RKO (cell line): ENCODE measurements at regions not wholly inside any gene's neighbourhood (a gene's known extent, or its start where the extent isn't known, plus 50 kb on each side); places are given as distances from the start of the nearest gene placed in this dataset.

ENCODE experiments used
- DNase-seq: peaks from one replicate; pipeline ENCODE4 v3.0.0-alpha.2; 2016; ENCODE audit warnings: low spot score

DNA sequence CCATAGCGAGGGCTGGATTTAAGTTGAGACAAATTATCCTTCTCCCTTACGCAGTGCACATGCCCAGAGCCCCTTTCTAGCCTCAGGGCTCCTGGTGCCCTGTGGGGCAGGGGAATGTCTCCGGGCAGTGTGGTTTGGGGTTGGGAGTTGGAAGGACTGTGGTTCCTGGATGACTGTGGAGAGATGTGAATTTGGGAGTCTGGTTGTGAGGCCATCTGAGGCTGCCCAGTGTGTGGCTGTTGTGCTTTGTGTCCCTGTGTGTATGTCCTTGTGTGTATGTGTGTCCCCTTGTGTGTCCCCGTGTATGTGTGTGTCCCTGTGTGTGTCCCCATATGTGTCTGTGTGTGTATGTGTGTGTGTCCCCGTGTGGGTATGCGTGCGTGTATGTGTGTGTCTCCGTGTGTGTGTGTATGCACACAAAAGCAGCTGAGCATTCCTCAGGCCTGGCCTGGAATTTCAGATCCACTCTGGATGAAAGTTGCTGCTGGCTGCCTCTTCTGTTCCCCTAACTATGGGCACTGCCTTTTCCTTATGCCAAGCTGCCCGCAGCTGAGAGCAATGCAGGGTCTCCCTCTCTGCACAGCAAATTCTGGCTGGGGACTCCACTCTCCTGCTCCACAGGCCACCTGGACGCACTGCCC lies 65.4 kb downstream of the UBIAD1 start:
- DNase-seq = no peak

DNA sequence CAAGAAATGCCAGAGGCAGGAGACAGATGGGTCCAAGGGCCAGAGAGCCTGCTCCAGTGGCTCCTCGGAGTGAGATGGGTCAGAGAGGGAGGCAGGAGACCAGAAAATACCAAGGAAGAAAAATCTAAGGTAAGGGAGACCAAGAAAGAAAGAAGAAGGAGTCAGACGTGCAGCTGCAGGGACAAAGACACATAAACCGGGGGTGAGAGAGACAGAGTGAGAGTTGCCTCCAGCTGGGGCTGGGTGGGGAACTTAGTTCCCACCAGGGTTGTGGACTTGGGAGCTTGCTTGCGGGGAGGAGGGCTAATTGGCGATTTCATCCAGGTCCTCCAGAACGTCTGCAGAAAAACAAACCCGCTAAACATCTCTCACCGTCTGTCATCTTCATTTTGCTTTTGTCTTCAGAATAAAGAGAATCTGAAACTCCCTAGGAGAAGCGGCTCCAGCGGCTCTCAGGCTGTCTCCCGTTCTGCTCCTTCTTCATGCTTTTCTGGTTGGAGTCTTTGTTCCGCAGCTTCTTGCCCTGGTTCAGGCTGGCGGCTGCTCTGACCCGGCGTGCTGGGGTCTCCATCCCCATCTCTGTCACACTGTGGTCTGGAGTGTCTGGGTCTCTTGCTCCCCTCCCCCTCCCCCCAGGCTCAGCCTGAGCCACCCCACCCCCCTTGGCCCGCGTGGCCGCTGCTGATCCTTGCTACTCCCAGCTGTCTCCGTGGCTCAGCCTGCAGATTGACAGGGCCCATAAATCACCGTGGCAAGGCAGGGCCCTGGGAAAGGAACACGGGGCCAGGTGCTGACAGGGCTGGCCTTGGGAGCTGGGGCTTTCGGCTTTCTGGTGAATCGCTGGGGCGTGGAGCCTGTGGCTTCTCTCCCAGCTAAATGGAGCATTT lies 66.6 kb downstream of the UBIAD1 start:
- DNase-seq = no peak

DNA sequence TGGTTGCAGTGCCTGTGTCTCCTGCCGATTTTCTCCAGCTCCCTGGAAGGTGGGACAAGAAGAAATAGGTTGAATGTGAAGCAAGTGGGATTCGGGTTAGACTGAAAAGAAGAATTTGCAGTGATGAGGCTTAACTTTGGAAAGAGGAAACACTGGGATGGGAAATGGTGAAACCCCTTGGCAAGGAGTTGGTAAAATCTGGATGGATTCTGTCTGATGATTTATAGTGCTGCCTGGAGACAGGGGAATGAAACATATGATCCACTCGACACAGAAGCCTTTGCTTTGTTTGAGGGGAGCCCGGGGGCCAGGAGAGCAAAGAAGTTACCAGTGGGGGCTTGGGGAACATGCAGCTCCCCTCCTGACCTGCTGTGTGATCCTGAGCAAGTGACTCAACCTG lies 67.2 kb downstream of the UBIAD1 start:
- no peak for DNase-seq

DNA sequence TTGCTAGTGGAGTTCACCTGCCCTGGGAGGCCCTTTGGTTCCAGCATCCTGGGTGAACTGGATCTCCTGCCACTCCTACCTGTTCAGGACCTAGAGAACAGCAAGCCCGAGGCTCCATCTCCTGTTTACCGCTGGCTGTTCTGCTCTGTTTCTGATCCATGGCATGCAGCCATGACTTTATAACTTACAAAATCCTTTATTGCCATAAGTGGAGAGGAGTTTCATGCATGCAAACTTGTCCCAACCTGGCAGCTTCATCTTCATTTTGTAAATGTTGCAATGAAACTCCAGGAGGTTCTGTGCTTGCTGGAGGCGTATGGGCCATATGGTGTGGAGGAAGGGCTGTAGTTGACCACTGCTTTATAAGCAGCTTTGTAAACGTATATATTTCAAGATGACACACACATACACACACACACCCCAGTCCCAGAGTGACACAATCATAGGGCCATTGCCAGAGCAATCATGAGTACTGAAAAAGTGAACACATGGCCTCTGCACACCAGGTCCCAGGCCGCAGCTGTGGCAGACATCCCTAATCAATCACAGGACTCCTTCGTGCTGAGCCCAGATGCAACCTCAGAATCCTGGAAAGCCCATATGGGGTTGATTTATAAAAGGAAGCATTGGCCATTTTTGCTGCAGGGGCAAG lies 69.0 kb downstream of the UBIAD1 start:
- DNase-seq = no peak

DNA sequence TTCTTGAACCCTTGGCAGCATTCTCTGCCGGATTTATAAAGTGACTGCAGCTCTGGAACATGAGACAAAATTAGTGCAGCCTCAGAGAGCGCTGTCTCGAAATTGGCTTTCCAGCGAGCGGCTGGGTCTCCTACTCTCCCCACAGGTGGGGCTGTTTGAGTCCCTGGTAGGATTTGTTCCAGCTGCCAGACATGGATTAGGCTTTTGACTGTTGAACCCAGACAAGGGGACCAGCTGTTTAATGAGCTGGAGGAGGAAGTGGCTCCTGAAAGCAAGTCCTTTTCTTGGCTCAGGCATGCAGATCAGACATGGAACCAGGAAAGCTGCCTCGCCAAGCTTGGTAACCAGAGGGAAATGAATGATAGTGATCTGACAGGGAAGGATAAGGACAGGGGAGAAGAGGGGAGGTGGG lies 69.6 kb downstream of the UBIAD1 start:
- no peak for DNase-seq

DNA sequence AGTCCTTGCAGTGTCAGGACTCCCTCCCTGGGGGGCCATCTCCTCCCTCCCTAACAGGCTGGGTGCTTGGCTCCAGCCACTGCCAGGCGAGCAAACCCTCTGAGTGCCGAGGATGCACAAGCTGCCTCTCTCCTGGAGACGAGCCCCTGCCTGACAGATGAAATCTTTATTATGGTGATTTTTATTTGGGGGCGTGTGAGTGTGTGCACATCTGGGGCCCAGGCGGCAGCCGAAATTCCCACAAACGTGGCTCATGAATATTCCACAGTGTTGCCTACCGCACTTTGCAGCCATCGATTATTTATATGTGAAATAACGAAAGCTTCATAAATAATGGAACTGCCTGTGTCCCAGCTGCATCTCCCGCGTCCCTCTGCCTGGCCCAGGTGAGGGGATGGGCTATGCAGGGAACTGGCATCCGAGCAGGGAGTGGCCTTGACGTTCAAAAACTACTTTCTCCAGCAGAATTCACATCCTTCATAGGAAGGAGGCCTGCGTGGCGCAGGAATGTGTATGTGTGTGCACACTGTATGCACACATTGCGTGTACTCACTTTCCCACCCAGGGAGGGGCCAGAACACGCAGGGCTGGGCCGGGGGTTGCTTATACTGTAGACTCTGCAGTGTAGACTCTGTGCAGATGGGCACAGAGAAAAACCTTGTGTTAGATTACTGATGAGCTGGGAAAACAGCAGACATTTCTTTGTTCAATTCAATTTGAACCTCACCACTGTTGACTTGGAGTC lies 73.1 kb downstream of the UBIAD1 start:
- no peak for DNase-seq

DNA sequence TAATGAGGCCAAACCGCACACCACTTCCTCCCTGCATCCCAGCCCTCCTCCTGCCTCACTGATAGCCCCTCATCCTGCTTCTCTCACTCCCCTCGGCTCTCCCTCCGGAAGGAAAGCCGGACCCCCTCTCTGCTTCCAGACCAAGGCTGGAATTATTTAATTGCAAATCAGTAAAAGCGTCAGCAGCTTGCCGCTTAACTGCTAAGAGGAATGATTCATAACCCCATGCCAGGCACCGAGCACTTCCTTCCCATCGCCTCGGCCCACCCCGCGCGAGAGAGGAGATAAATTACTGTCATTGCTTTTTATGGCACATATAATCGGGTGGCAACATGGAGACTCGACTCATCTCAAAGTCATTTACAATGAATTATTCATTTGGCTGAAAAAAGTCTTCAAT lies 77.3 kb downstream of the UBIAD1 start:
- no peak for DNase-seq

DNA sequence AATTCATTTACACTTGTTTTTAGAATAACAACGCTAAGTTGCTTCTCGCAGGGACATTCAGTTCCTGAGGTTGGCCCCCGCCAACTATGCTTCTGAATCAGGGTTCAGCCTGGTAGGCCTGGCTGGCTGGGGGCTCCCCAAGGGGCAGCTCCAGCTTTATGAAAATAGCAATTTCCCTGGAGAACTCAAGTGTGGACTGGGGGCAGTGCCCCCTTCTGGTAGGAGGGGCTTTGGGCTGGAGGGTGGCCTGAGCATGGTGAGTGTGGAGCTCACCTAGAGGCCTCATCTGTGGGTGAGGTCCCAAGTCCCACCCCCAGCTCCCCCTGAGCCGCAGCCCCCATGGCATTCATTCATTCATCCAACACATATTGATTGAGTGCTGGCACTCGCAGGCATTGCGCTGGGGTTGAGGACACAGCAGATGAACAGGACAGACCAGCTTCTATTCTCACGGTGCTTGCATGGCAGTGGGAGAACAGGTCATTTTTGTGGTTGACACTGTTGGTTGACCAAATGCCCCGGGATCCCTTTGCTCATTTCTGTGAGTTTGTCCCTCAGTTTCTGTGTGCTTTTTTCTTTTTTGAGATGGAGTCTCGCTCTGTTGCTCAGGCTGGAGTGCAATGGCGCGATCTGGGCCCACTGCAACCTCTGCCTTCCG lies 79.2 kb downstream of the UBIAD1 start:
- DNase-seq = no peak

DNA sequence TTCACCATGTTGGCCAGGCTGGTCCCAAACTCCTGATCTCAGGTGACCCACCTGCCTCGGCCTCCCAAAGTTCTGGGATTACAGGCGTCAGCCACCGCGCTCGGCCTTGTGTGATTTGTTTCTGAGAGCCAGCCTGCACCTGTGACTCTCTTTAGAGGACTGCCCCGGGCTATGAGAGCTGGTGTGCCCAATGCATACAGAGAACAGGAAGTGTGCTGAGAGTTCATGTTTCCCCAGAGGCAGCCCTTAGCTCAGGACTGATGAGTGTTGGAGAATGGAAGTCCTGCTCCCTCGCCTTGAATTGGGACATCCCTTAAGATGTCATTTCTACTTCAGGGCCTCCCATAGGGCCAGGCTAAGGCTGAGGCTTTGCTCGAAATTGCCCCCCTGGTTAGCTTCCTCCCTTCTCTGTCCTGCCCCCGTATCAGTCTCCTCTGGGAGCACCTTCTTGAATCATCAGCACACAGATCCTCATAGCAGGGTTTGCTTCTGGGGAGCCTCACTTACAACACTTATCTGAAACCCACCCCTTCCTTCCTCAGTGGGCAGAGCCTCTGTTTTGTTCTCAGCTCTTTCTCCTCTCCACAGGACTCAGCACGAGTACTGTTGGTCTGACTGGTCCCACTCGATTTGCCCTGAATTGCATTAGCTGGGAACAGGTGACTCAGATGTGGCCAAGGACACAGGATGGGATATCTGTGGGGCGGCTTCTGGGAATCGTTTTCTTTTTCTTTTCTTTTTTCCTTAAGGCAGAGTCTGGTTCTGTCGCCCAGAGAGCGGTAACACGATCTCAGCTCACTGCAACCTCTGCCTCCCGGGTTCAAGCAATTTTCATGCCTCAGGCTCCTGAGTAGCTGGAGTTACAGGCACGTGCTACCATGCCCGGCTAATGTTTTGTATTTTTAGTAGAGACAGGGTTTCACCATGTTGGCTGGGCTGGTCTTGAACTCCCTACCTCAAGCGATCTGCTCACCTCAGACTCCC lies 80.1 kb downstream of the UBIAD1 start:
- no peak for DNase-seq

DNA sequence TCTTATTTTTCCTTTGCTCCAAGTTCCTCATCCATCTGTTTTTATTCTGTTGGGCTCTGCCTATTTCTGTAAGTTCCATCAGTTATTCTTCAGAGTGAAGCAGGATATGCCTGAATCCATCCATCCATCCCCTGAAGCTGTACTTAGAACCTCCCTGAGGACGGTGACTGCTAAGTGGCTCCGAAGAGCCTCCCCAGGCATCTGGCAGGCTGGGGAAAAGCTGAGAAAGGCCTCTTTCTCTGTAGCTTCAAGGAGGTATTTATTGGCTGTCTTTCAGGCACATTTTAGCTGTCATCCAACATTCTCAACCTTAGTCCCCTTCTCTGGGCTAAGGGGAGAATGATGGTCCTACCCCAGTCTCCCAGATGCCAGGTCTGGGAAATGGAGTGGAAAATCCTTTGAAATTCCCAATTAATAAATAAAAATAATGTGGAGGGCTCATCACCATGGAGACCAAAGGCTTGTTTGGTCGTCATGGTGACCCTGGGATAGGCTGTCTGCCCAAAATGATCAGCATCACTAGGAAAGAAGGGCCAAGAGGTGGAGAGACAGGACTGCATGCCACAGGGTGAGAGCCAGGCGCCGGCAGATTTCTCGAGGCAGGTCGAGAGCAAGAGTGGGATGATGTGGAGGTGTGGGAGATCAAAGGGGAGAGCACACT lies 82.0 kb downstream of the UBIAD1 start:
- DNase-seq = no peak

DNA sequence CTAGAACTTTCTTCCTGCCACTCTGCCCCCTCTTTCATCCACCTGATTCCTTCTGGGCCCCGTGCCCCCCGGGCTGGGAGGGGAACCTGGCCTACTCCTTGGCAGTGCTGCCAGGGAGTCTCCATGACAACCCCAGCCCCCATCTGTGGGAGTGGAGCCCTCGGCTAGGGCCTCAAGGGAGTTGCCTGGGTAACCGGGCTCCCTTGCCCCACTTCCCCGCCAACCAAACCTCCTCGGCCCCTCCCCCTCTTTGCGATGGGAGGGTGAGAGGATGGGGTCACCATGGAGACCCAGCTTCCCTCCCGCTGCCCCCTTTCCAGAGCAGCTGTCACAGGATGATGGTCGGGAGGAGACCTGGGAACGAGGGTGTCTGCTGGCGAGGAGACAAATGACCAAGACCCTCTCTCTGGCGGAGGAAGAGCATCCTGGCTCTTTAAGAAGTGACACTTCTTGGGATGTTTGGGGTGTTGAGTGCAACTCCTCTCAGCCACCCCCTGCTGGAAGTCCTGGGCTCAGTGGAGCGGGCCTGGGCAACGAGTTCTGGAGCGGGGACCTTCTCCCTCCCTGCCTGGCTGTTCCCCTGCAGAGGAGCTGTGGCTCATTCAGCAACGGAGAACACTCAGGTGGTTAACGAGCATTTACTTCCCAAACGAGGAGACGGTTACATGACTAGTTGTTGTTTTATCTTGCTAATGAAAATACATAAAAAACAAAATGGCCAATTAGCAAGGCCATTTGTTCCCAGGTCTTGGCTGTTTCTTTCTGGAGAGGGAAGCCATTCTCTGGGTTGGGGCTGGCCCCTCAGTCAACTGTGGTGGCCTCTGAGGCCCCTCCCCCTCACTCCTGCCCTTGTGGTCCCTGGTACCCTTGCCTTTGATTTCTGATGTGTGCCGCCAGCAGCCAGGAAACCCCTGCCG lies 82.8 kb downstream of the UBIAD1 start:
- DNase-seq = no peak

DNA sequence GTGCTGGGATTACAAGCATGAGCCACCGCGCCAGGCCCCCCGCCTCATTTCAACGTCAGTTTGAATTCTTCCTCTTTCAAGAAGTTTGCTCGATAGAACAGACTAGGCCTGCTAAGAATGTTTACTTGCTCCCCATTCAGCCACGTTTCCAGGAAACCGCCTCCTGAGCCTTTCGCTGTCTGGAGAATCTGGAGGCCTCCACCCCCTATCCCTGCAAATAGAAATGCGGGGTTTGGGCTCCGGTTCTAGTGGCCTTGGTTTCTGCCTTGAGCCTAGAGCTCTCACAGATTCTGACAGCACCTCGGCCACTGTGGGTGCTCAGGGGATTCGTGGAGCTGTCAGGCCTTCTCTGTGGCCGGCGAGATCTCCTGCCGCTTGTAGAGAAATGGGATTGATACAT lies 84.3 kb downstream of the UBIAD1 start:
- no peak for DNase-seq

DNA sequence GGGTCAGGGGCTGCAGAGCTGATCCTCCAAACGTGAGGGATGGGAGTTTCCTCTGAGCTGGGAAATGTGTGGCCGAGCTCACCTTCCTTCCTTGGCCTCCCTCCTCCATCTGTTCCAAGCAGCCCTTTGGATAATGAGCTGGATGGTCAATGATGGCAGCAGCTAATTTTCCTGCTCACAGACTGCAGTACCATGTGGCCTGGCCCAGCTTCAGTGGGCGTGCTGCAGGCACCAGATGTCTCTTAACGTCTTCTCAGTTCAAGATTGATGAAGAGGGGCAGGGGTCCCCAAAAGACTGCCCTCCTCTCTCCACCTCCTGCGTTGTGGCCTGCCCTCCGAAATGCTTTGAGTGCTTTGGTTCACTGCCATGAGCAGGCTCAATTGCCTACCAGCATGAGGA lies 86.0 kb downstream of the UBIAD1 start:
- DNase-seq = no peak

DNA sequence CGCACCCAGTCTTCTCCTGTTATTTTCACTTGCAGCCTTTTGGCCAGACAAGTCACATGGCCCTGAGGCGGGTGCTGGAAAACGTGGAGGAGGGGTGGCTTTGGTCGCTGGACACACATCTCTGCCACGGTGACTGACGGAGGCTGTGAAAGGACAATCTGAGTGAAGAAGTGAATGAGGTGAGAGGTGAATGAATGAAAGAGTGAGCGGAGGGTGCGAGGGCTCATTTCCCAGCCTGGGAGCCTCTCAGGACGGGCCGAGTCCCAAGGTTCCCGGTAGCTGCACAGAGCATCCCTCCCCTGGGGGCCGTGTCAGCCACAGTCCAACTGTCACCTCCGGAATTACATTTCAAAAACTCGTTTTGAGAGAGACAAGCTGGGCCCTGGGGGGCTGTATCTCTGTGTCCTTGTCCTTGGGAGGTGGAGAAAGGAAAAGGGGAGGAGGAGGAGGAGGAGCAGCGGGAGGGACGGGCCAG lies 89.6 kb downstream of the UBIAD1 start:
- no peak for DNase-seq

DNA sequence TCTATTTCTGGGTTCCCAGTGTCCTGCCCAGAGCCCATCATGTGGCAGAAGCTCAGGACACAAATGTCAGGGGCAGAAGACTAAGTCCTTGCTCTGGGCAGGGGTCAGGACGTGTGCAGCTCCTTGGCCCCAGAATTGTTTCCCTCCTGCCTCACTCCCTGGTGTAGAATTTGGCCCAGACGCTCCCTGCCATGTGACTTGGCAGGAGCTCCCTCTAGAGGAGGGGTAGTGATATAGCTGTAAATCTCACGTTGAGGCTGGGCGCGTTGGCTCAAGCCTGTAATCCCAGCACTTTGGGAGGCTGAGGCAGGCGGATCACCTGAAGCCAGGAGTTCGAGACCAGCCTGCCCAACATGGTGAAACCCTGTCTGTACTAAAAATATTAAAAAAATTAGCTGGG lies 91.2 kb downstream of the UBIAD1 start:
- DNase-seq = no peak

DNA sequence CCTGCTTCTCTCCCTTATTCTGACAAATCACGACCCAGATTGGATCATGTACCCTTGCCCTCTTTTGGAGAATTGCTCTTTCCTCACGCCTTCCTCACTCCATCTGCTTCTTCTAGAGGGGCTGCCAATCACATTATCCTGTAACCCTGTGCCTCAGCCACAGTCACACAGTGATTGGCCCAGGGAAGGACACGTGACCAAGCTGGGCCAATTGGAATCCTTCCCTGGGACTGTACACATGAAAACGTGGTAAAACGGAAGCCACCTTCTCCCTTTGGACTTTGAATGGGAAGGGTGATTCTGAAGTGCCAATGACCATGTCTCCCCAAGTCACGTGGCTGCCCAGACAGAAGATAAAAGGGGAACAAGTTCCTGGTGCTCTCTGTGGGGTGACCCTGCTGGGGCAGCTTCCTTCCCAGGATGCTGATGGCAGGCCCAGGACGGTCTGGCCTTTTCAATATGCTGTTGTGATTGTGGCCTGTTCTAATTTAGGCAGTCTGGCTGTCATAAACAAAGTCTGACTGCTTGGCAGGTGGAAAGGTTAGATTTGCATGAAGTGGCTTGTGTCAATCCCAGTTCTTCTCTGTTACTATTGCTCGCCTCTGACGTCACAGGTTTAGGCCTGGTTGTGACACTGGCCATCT lies 92.9 kb downstream of the UBIAD1 start:
- no peak for DNase-seq

DNA sequence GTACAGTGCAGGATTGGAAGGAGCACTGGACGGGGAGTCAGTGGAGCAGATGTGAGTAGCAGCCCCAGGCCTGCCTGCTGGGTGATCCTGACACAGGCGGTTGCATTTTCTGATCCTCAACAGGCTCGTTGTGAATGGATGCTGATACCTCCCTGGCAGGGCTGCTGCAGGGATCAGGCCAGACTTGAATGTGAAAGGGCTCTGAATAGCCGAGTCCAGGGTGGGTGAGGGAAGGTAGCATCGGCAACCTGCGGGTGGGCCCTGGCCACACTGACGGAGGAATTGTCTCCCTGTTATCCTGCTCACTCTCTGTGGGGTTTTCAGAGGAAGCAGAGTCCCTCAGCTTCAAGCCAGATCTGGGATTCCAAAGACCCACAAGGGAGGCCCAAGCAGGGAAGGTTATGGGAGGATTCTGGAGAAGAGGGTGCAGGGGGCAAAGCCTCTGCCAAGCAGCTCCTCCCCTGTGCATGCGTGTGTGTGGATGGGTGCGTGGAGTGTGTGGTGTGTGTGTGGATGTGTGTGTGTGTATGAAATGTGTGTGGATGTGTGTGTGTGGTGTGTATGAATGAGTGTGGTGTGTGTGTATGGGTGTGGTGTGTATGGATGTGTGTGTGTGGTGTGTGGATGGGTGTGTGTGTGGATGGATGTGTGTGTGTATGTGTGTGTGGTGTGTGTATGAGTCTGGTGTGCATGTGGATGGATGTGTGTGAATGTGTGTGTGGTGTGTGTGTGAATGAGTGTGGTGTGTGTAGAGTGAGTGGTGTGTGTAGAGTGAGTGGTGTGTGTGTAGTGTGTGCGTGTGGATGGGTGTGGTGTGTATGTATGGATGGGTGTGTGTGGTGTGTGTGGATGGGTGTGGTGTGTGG lies 100.3 kb downstream of the UBIAD1 start:
- DNase-seq = no peak
